GM12878 (cell line): ENCODE measurements at regions not wholly inside any gene's neighbourhood (a gene's known extent, or its start where the extent isn't known, plus 50 kb on each side); places are given as distances from the start of the nearest gene placed in this dataset.

Source experiments
- ATF7 ChIP-seq: fragments of 450-650 bp; IDR thresholded peaks from 2 replicates; pipeline ENCODE4 v1.6.1; 2016; ENCODE audit warnings: low read depth, mild to moderate bottlenecking
- BHLHE40 ChIP-seq, 2 experiments: fragments of 450-650 bp in 1 of 2; IDR thresholded peaks; 2 replicates each; pipeline ENCODE4 v1.6.1; 2011 to 2017; ENCODE audit warnings: low read depth in 2 of 2, borderline replicate concordance in 1 of 2, improper control_type of control experiment in 1 of 2, low read length in 1 of 2, mild to moderate bottlenecking in 1 of 2
- CHD1 ChIP-seq: IDR thresholded peaks from 2 replicates; pipeline ENCODE4 v1.6.1; 2012; ENCODE audit warnings: low read depth, low read length, improper control_type of control experiment
- CTCF ChIP-seq, 3 experiments: IDR thresholded peaks in 2 of 3; conservative IDR thresholded peaks in 1 of 3; 2 replicates each; pipeline ENCODE4 v1.5.1; 2011; ENCODE audit warnings: low read depth in 3 of 3, low read length in 3 of 3, mild to moderate bottlenecking in 3 of 3, control low read depth in 2 of 3, moderate library complexity in 2 of 3, inconsistent platforms in 1 of 3, mixed read lengths in 1 of 3; ENCODE audit not compliant: control insufficient read depth in 2 of 3, insufficient read depth in 1 of 3; ENCODE audit errors: extremely low read depth in 1 of 3
- CUX1 ChIP-seq: IDR thresholded peaks from 2 replicates; pipeline ENCODE4 v1.6.1; 2012; ENCODE audit warnings: improper control_type of control experiment, low read depth, low read length; ENCODE audit not compliant: insufficient replicate concordance
- DPF2 ChIP-seq: fragments of 450-650 bp; IDR thresholded peaks from 2 replicates; pipeline ENCODE4 v1.6.1; 2017; ENCODE audit warnings: mild to moderate bottlenecking
- EGR1 ChIP-seq, 2 experiments: IDR thresholded peaks; 1 replicate in 1 of 2; 2 replicates in 1 of 2; pipeline ENCODE4 v1.6.1; 2011 to 2012; ENCODE audit warnings: low read depth in 2 of 2, low read length in 2 of 2, borderline replicate concordance in 1 of 2, mild to moderate bottlenecking in 1 of 2, moderate library complexity in 1 of 2
- ESRRA ChIP-seq: IDR thresholded peaks from 2 replicates; pipeline ENCODE4 v1.6.1; 2012; ENCODE audit warnings: mild to moderate bottlenecking, low read length, improper control_type of control experiment
- FOXM1 ChIP-seq: IDR thresholded peaks from 2 replicates; pipeline ENCODE4 v1.6.1; 2012; ENCODE audit warnings: low read depth, mild to moderate bottlenecking, inconsistent platforms, low read length, moderate library complexity
- IRF3 ChIP-seq: fragments of 450-650 bp; IDR thresholded peaks from 2 replicates; pipeline ENCODE4 v1.6.1; 2014; ENCODE audit warnings: mild to moderate bottlenecking
- MLLT1 ChIP-seq: fragments of 450-650 bp; IDR thresholded peaks from 2 replicates; pipeline ENCODE4 v1.6.1; 2016; ENCODE audit warnings: mild to moderate bottlenecking
- MYB ChIP-seq: fragments of 150-350 bp; IDR thresholded peaks from 2 replicates; pipeline ENCODE4 v1.6.1; 2014; ENCODE audit warnings: mild to moderate bottlenecking, low read depth, low read length, borderline replicate concordance
- NFIC ChIP-seq: IDR thresholded peaks from 2 replicates; pipeline ENCODE4 v1.6.1; 2012; ENCODE audit warnings: low read depth, mild to moderate bottlenecking, inconsistent platforms, low read length, moderate library complexity
- POLR2AphosphoS5 ChIP-seq: IDR thresholded peaks from 2 replicates; pipeline ENCODE4 v1.6.1; 2011; ENCODE audit warnings: mild to moderate bottlenecking, low read length, inconsistent platforms
- RUNX3 ChIP-seq: IDR thresholded peaks from 2 replicates; pipeline ENCODE4 v1.6.1; 2012; ENCODE audit warnings: low read length, inconsistent platforms
- SKIL ChIP-seq: fragments of 450-650 bp; IDR thresholded peaks from 2 replicates; pipeline ENCODE4 v1.6.1; 2017; ENCODE audit warnings: mild to moderate bottlenecking, low read depth, inconsistent platforms; ENCODE audit not compliant: poor library complexity, severe bottlenecking
- TCF12 ChIP-seq: IDR thresholded peaks from 2 replicates; pipeline ENCODE4 v1.6.1; 2011; ENCODE audit warnings: low read depth, mild to moderate bottlenecking, low read length
- TCF7 ChIP-seq: IDR thresholded peaks from 2 replicates; pipeline ENCODE4 v1.6.1; 2014; ENCODE audit warnings: antibody characterized with exemption, borderline replicate concordance

- TF ChIP-seq SKIL, result peak; percentile 83
- peak; percentile 71 for TF ChIP-seq CUX1
- TF ChIP-seq IRF3, result no peak
- peak; percentile 51; the same call in 1 of the 2 replicates for TF ChIP-seq FOXM1
- TF ChIP-seq MYB, result no peak
- no peak for TF ChIP-seq ESRRA
- peak; percentile 17 to 35; a peak in 2 of 4 replicates for TF ChIP-seq BHLHE40 (IDR thresholded peaks at IDR 0.05; ENCODE audit: borderline replicate concordance in 1 of 2, low read depth in 2 of 2, low read length in 1 of 2)
- 0 out of 2 replicates have a peak, but pooled peaks have one; percentile 16 for TF ChIP-seq TCF12
- TF ChIP-seq EGR1 (IDR thresholded peaks at IDR 0.05; ENCODE audit: borderline replicate concordance in 1 of 2, low read depth in 2 of 2, low read length in 2 of 2), result no peak
- TF ChIP-seq CTCF (IDR thresholded peaks at IDR 0.05 in 2 of 3, conservative IDR thresholded peaks at IDR 0.05 in 1 of 3; ENCODE audit: control insufficient read depth in 2 of 3, extremely low read depth in 1 of 3, insufficient read depth in 1 of 3, low read depth in 3 of 3, low read length in 3 of 3), result no peak
- peak; percentile 80 for TF ChIP-seq NFIC
- peak; percentile 64; the same call in 1 of the 2 replicates for TF ChIP-seq MLLT1
- peak; percentile 77 for TF ChIP-seq DPF2
- TF ChIP-seq CHD1, result no peak
- no peak for TF ChIP-seq TCF7
- TF ChIP-seq POLR2AphosphoS5, result no peak
- TF ChIP-seq RUNX3, result peak; percentile 91
- peak; percentile 75; the same call in 1 of the 2 replicates for TF ChIP-seq ATF7
Observed at GRCh38 chr5:89117124-89117644, 234.2 kb upstream of the MEF2C start (continued).
